Transverse colon (tissue), 4 donors: ENCODE measurements at regions not wholly inside any gene's neighbourhood (a gene's known extent, or its start where the extent isn't known, plus 50 kb on each side); places are given as distances from the start of the nearest gene placed in this dataset.

Source experiments
- DNase-seq: peaks from one replicate; pipeline ENCODE4 v3.0.0-alpha.2; 2019
- H3K27ac ChIP-seq, 4 donors: fragments of 200-600 bp; sonication (generic); 2 replicates each; pipeline ENCODE4 v1.5.1; 2016 to 2018; ENCODE audit warnings: inconsistent platforms in 4 of 4
- H3K27me3 ChIP-seq: fragments of 200-600 bp; sonication (generic); 2 replicates; pipeline ENCODE4 v1.5.1; 2017; ENCODE audit warnings: inconsistent platforms
- H3K36me3 ChIP-seq, 4 donors: fragments of 200-600 bp; sonication (generic); 2 replicates each; pipeline ENCODE4 v1.5.1; 2017 to 2019; ENCODE audit warnings: inconsistent platforms in 4 of 4
- H3K4me1 ChIP-seq, 4 donors: fragments of 200-600 bp; sonication (generic); 2 replicates each; pipeline ENCODE4 v1.5.1; 2017 to 2020; ENCODE audit warnings: inconsistent platforms in 4 of 4
- H3K4me3 ChIP-seq, 4 donors: fragments of 200-600 bp; sonication (generic); 1 replicate in 1 of 4; 2 replicates in 3 of 4; pipeline versions ENCODE4 v1.5.1 to v1.6.1; 2017 to 2019; ENCODE audit warnings: inconsistent platforms in 4 of 4
- H3K9me3 ChIP-seq, 2 donors: fragments of 200-600 bp; sonication (generic); 2 replicates each; pipeline ENCODE4 v1.5.1; 2017 to 2019; ENCODE audit warnings: inconsistent platforms in 2 of 2
- EP300 ChIP-seq: sonication (generic); formaldehyde crosslinking; IDR thresholded peaks from one replicate; pipeline ENCODE4 v1.6.1; 2017; ENCODE audit warnings: antibody characterized with exemption, low read depth
- POLR2A ChIP-seq: fragments of 450-650 bp; IDR thresholded peaks from one replicate; pipeline ENCODE4 v1.6.1; 2016; ENCODE audit warnings: antibody characterized with exemption, mild to moderate bottlenecking, moderate library complexity
- POLR2AphosphoS5 ChIP-seq, 3 donors: sonication (generic); formaldehyde crosslinking; IDR thresholded peaks; one replicate each; pipeline ENCODE4 v1.6.1; 2016; ENCODE audit warnings: antibody characterized with exemption in 3 of 3
- WGBS, 2 donors: methylation state at CpG; one replicate each; pipeline ENCODE4 v1.1.5; 2018; ENCODE audit warnings: low coverage in 1 of 2; 5-methylcytosine and 5-hydroxymethylcytosine counted together
- in situ Hi-C, 4 donors: fragments of 200-750 bp; cut with MboI; loops; one replicate each; pipeline versions ENCODE4 v1.15.0 to v1.15.1; 2017; ENCODE audit warnings: low sequenced_read_pairs in 3 of 4, low pct_ligation_motif_present in 1 of 4, low pct_unique_long_range_greater_than_20kb in 1 of 4
- intact Hi-C: fragments of 100-400 bp; cut with DNase I; formaldehyde crosslinking; loops from one replicate; pipeline ENCODE4 v1.15.1; 2023; ENCODE audit warnings: low total_unique reads
- TF ChIP-seq, protein P1 (sequence below), 5 experiments: fragments of 200-600 bp in 3 of 5; fragments of 450-650 bp in 2 of 5; sonication (generic) in 3 of 5; IDR thresholded peaks; 1 replicate in 2 of 5; 2 replicates in 3 of 5; pipeline ENCODE4 v1.5.1; 2016 to 2017; ENCODE audit warnings: antibody characterized with exemption in 5 of 5, inconsistent platforms in 3 of 5, mild to moderate bottlenecking in 2 of 5, moderate library complexity in 1 of 5

DNA sequence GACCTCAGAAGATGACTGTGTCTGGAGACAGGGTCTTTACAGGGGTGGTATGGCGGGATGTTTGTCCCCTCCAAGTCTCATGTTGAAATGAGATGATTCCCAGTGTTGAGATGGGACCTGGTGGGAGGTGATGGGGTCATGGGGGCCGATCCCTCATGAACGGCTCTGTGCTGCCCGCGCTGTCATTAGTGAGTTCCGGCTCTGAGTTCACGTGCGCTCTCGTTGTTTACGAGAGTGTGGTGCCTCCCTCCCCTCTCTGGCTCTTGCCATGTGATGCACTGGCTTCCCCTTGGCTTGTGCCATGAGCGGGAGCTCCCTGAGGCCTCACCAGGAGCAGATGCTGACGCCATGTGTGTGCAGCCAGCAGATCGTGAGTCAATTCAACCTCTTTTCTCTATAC lies 830.8 kb downstream of the TBC1D22A start:
- no peak for DNase-seq
- in situ Hi-C loops: loop anchor here (5.0 to 25.0 kb wide), 2 partner anchors 94 to 1976 kb away; no protein-coding TSS in a partner anchor

DNA sequence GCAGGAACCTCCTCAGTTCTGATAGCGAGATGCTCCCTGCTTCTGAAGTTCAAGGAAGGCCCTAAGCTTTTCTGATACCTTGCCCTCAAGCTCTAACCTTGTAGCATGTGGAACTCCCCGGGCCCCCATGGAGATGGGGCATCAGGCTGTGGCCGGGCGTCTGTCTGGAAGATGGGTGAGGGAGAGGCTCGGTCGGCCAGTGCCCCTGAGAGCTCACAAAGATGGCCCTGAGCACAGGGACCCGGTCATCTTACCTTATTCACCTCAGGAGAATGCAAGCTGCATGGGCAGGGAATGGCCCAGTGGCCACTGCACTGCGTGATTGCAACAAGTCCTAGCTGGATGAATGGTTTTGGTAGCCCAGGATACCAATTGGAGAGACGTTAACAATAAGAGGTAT lies 830.3 kb downstream of the TBC1D22A start:
- H3K27ac ChIP-seq: no peak overlapping the region
- TF ChIP-seq POLR2AphosphoS5 (IDR thresholded peaks at IDR 0.05) (no peak), POLR2A (no peak), EP300 (no peak)
- TF ChIP-seq, protein P1, sequence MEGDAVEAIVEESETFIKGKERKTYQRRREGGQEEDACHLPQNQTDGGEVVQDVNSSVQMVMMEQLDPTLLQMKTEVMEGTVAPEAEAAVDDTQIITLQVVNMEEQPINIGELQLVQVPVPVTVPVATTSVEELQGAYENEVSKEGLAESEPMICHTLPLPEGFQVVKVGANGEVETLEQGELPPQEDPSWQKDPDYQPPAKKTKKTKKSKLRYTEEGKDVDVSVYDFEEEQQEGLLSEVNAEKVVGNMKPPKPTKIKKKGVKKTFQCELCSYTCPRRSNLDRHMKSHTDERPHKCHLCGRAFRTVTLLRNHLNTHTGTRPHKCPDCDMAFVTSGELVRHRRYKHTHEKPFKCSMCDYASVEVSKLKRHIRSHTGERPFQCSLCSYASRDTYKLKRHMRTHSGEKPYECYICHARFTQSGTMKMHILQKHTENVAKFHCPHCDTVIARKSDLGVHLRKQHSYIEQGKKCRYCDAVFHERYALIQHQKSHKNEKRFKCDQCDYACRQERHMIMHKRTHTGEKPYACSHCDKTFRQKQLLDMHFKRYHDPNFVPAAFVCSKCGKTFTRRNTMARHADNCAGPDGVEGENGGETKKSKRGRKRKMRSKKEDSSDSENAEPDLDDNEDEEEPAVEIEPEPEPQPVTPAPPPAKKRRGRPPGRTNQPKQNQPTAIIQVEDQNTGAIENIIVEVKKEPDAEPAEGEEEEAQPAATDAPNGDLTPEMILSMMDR (IDR thresholded peaks at IDR 0.05): no peak
- no peaks in the 10 kb centered on the region for H3K4me1 ChIP-seq
- no peaks in the 10 kb centered on the region for H3K9me3 ChIP-seq
- in situ Hi-C loops: loop anchor here (5.0 to 25.0 kb wide), 2 partner anchors 95 to 1975 kb away; no protein-coding TSS in a partner anchor
- intact Hi-C loops: no loop called here
- 33 to 93% methylated on average over 1 to 9 of the region's 9 CpGs for WGBS, 2 donors
- H3K4me3 ChIP-seq: no peak overlapping the region
- H3K27me3 ChIP-seq: no peaks in the 10 kb centered on the region
- no peaks in the 10 kb centered on the region for H3K36me3 ChIP-seq
- DNase-seq: no peak

More for the DNA sequence above, 830.8 kb downstream of the TBC1D22A start:
- H3K9me3 ChIP-seq: no peaks in the 10 kb centered on the region
- no peaks in the 10 kb centered on the region for H3K27me3 ChIP-seq
- WGBS, 2 donors: 80 to 82% methylated on average over 1 to 13 of the region's 13 CpGs
- intact Hi-C loops: no loop called here
- no peak overlapping the region for H3K27ac ChIP-seq
- H3K36me3 ChIP-seq: no peaks in the 10 kb centered on the region
- no peak overlapping the region for H3K4me3 ChIP-seq
- TF ChIP-seq POLR2A (no peak), EP300 (no peak)
- TF ChIP-seq, protein P1 (IDR thresholded peaks at IDR 0.05): no peak
- no peaks in the 10 kb centered on the region for H3K4me1 ChIP-seq

DNA sequence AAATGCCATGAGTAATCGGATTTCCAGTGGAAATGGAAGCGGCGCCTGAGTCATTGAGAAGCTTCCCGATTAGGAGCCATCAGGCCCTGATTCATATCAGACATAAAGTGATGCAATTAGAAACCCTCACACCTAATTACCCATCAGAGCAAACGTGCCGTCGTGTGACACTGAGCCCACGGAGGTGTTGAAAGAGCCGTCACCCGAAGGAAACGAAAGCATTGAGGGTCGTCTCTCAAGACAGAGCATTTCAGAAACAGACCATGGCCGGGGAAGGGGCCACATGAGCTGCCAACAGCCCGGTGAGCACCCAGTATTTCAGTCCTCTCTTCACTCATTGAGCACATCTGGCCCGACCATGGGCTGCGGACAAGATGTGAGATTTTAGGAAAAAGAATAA lies 829.3 kb downstream of the TBC1D22A start:
- WGBS, 2 donors: 82 to 88% methylated on average over 9 to 16 of the region's 16 CpGs
- Histone ChIP-seq H3K4me3 (no peak overlapping the region), H3K27me3 (no peaks in the 10 kb centered on the region), H3K9me3 (no peaks in the 10 kb centered on the region), H3K36me3 (no peaks in the 10 kb centered on the region), H3K27ac (no peak overlapping the region), H3K4me1 (no peaks in the 10 kb centered on the region)
- TF ChIP-seq EP300 (no peak), POLR2AphosphoS5 (IDR thresholded peaks at IDR 0.05) (no peak), POLR2A (no peak)
- TF ChIP-seq, protein P1 (IDR thresholded peaks at IDR 0.05): no peak
- intact Hi-C loops: no loop called here
- DNase-seq: no peak
- in situ Hi-C loops: loop anchor here (5.0 to 25.0 kb wide), 2 partner anchors 96 to 1974 kb away; no protein-coding TSS in a partner anchor

DNA sequence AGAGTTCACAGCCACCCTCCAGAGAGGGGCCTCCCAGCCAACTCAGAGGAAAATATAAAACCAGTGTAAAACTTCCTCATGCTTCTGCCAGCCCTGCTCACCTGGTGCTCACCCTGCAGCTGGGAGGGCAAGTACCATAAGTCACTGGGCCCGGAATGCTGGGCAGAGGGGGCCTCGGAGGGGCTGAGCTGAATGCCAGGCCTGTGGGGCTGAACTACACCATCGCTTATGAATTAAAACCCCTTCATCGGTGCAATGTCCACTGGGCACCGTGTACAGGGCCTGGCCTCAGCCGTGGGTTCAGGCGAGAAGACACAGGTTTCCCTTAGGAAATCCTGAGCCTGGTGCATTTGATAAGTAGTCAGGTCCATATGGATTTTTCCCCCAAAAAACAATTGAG lies 828.6 kb downstream of the TBC1D22A start:
- TF ChIP-seq POLR2A (no peak), EP300 (no peak), POLR2AphosphoS5 (IDR thresholded peaks at IDR 0.05) (no peak)
- TF ChIP-seq, protein P1 (IDR thresholded peaks at IDR 0.05): no peak
- in situ Hi-C loops: loop anchor here (5.0 to 25.0 kb wide), 2 partner anchors 96 to 1974 kb away; no protein-coding TSS in a partner anchor

More for the DNA sequence above, 828.6 kb downstream of the TBC1D22A start:
- Histone ChIP-seq H3K9me3 (no peaks in the 10 kb centered on the region), H3K36me3 (no peaks in the 10 kb centered on the region), H3K27ac (no peak overlapping the region), H3K4me3 (no peak overlapping the region), H3K27me3 (no peaks in the 10 kb centered on the region), H3K4me1 (no peaks in the 10 kb centered on the region)
- intact Hi-C loops: no loop called here
- DNase-seq: no peak
- WGBS, 2 donors: 88% methylated on average over 7 of the region's 7 CpGs; no CpG with 5 or more reads in 1 of the 2 donors
